ENCODE measurements at regions not wholly inside any gene's neighbourhood (a gene's known extent, or its start where the extent isn't known, plus 50 kb on each side); places are given as distances from the start of the nearest gene placed in this dataset.

- TF ChIP-seq CTCF (IDR thresholded peaks at IDR 0.05; ENCODE audit: extremely low read depth in 1 of 2, insufficient read depth in 1 of 2, low read depth in 1 of 2, low read length in 2 of 2) (no peak), POLR2A (IDR thresholded peaks at IDR 0.05; ENCODE audit: low read depth, low read length) (no peak)
These were observed 72.4 kb upstream of the WWC2 start for GRCh38 chr4:183026701-183027100.
